ENCODE measurements at regions not wholly inside any gene's neighbourhood (a gene's known extent, or its start where the extent isn't known, plus 50 kb on each side); places are given as distances from the start of the nearest gene placed in this dataset.

- no peak for TF ChIP-seq CTCF (IDR thresholded peaks at IDR 0.05)
- TF ChIP-seq POLR2A (IDR thresholded peaks at IDR 0.05), result no peak
- no peak overlapping the region for H3K4me3 ChIP-seq
- H3K9me3 ChIP-seq, result no peaks in the 10 kb centered on the region
Measured at GRCh38 chr12:25645427-25645826, 92.3 kb upstream of the LMNTD1 start.

GRCh38 chr12:25651931-25652330, 98.8 kb upstream of the LMNTD1 start:
- TF ChIP-seq CTCF (IDR thresholded peaks at IDR 0.05) (no peak), POLR2A (IDR thresholded peaks at IDR 0.05) (no peak)
- Histone ChIP-seq H3K27ac (no peak overlapping the region), H3K4me3 (no peak overlapping the region), H3K9me3 (no peaks in the 10 kb centered on the region), H3K36me3 (no peaks in the 10 kb centered on the region), H3K4me1 (no peaks in the 10 kb centered on the region), H3K27me3 (no peaks in the 10 kb centered on the region)
- intact Hi-C loops (cut with DNase I; ENCODE audit: low total_unique reads), result no loop called here
- no peak for DNase-seq

More at GRCh38 chr12:25645427-25645826, 92.3 kb upstream of the LMNTD1 start:
- Histone ChIP-seq H3K36me3 (no peaks in the 10 kb centered on the region), H3K27ac (no peak overlapping the region), H3K4me1 (no peaks in the 10 kb centered on the region), H3K27me3 (no peaks in the 10 kb centered on the region)
- intact Hi-C loops (cut with DNase I; ENCODE audit: low total_unique reads), result no loop called here
- DNase-seq, result no peak

- no peak overlapping the region for H3K4me3 ChIP-seq
- no peaks in the 10 kb centered on the region for H3K9me3 ChIP-seq
- H3K27ac ChIP-seq, result no peak overlapping the region
- TF ChIP-seq POLR2A (IDR thresholded peaks at IDR 0.05), result no peak
- TF ChIP-seq CTCF (IDR thresholded peaks at IDR 0.05), result no peak
- no peaks in the 10 kb centered on the region for H3K27me3 ChIP-seq
- DNase-seq, result no peak
- intact Hi-C loops (cut with DNase I; ENCODE audit: low total_unique reads), result no loop called here
- H3K4me1 ChIP-seq, result no peaks in the 10 kb centered on the region
- no peaks in the 10 kb centered on the region for H3K36me3 ChIP-seq
Measured at GRCh38 chr12:25652371-25652770, 99.3 kb upstream of the LMNTD1 start.

- no peak for DNase-seq
- TF ChIP-seq CTCF (IDR thresholded peaks at IDR 0.05), result no peak
- TF ChIP-seq POLR2A (IDR thresholded peaks at IDR 0.05), result no peak
- no peak overlapping the region for H3K4me3 ChIP-seq
- no peaks in the 10 kb centered on the region for H3K27me3 ChIP-seq
- intact Hi-C loops (cut with DNase I; ENCODE audit: low total_unique reads), result no loop called here
- H3K36me3 ChIP-seq, result no peaks in the 10 kb centered on the region
- no peaks in the 10 kb centered on the region for H3K9me3 ChIP-seq
- H3K4me1 ChIP-seq, result no peaks in the 10 kb centered on the region
- H3K27ac ChIP-seq, result no peak overlapping the region
Measured at GRCh38 chr12:25653487-25654175, 100.5 kb upstream of the LMNTD1 start.

GRCh38 chr12:25655702-25656101, 102.6 kb upstream of the LMNTD1 start:
- TF ChIP-seq CTCF (IDR thresholded peaks at IDR 0.05), result no peak
- TF ChIP-seq POLR2A (IDR thresholded peaks at IDR 0.05), result no peak
- no peak for DNase-seq
- H3K36me3 ChIP-seq, result no peaks in the 10 kb centered on the region
- H3K27ac ChIP-seq, result no peak overlapping the region
- no peaks in the 10 kb centered on the region for H3K4me1 ChIP-seq
- H3K9me3 ChIP-seq, result no peaks in the 10 kb centered on the region
- no peak overlapping the region for H3K4me3 ChIP-seq
- no peaks in the 10 kb centered on the region for H3K27me3 ChIP-seq
- intact Hi-C loops (cut with DNase I; ENCODE audit: low total_unique reads), result no loop called here
